ENCODE measurements at regions not wholly inside any gene's neighbourhood (a gene's known extent, or its start where the extent isn't known, plus 50 kb on each side); places are given as distances from the start of the nearest gene placed in this dataset.

DNA sequence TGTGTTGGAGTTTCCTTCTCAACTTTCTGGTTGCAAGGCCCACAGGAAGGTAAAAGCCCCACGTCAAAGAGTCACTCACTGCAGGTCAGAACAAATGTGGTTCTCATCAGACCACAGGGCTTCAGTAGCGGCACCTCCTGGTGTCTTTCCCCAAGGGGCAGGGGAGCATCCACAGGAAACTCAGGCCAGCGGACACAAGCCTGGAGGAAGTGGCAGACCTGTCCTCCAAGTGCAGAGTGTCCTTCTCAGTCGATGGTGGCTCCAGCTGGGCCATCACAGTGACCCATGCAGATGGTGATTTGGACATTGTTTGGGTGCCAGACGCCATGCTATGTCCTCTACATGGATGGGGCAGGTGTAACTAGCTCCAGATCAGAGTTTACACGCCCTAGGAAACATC, 84.9 kb downstream of the ACKR3 start:
- no peak for DNase-seq (ENCODE audit: low read depth in 2 of 2)

DNA sequence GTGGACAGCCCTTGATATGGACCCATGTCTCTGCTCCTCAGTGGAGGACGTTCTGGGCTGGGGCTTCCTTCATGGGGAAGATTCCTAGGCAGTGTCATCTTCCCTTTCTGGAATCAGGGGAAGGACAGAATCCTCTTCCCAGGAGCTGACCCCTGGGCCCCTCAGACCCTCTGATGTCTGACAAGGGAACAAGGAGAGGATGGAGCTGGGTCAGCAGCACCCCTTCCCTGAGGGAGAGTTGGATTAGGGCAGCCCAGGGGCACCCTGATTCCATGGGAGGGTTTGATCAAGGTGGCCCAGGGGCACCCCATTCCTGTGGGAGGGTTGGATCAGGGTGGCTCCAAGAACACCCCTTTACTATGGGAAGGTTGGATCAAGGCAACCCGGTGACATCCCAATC, 86.5 kb downstream of the ACKR3 start:
- no peak for DNase-seq (ENCODE audit: low read depth in 2 of 2)

DNA sequence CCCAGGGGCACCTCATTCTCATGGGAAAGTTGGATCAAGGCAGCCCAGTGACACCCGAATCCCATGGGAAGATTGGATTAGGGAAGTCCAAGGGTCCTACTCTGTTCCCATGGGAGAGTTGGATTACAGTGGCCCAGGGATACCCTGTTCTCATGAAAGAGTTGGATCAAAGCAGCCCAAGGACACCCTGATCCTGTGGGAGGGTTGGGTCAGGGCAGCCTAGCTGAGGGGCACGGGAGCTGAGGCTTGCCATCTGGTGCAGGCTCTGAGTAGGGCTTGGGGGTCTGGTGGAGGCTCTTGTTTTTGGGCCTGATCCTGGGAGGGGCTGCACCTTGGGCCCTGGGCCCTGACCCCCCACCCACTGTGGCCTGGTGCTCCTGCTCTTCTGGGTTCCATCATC, 87.1 kb downstream of the ACKR3 start:
- DNase-seq (ENCODE audit: low read depth in 2 of 2) = no peak

DNA sequence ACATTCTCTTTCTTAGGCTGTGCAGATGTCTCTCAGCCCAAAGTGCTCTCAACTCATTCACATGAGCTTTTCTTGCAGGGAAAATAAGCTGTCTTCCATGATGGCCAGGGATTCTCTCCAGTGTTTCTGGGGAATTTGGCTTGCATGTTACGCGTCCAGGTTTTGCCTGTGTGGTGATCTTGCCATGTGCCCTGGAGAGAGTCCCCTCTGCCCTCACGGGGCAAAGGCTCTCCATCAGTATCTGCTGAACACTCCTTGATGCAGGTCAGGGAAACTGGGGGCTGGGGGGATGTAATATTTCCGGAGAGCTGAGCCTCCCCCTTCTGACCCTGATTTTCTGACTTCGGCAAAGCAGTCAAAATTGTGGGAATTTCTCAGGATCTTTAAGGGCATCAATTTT, 87.6 kb downstream of the ACKR3 start:
- no peak for DNase-seq (ENCODE audit: low read depth in 2 of 2)

DNA sequence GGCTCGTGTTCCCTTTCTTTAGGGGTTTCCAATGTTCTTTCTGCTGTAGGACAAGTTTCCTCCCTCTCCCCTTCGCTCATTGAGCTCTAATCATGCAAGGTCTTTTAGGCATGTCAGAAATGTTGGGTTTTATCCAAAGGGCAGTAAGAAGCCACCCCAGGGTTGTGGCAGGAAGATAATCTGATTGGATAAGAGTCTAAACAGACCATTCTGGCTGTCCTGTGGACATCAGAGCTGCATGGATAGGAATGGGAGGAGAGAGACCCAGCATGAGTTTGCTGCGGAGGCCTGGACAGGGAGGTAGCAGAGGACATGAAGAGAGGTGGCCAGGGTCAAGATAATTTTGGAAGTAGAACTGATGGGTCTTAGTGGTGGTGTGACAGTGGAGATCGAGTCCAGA, 88.2 kb downstream of the ACKR3 start:
- DNase-seq (ENCODE audit: low read depth in 2 of 2) = no peak

DNA sequence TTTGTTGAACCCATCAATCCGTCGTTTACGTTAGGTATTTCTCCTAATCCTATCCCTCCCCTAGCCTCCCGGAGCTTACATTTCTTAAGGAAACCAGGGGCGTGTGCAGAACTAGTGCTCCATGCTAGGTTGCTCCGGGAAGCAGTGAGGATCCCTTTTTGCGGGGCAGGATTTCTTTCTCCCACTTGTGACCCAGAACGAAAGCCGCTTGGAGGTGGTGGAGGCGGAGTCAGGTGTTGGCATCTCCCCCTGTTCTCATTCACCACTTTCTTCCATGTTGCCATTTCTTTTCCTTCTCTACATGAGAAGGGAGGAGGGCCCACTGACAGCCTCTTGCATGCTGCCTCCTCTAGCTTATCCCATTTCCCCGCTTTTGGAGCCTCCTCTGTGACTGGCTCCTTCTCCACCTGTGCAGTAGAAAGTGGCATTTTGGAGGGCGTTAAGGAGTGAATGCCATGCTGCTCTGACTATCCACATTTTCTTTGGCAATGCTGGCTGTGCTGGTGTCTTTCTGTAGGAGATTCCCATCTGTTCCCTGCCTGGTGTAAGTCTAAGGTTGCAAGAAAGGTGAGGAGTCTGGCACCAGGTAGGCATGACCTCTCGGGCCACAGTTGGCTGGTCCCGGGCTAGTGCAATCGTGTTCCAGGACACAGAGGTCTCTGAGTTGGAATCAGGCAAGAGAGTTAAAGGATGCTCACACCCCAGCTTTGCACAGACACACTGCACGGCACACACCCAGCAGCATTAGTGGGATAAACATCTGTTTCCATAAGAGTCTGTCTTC, 89.5 kb downstream of the ACKR3 start:
- DNase-seq (ENCODE audit: low read depth in 2 of 2) = no peak

DNA sequence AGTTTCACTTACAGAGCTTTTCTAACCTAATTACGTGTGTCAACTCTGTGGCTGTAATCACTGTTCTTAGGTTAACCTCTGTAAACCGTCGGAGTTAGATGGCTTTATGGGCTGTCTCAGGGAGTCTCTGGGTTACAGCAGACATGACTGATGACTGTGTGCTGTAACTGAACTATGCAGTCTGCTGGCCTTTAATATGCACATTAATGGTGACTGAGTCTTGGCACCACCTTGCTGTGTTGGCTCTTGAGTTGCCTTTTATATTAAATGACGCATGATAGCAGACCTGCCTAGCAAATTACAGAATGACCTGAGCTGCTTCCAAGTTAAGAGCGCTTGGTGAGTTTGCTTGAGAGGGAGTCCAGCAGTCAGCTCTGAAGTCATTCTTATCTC, 90.1 kb downstream of the ACKR3 start:
- no peak for DNase-seq (ENCODE audit: low read depth in 2 of 2)

DNA sequence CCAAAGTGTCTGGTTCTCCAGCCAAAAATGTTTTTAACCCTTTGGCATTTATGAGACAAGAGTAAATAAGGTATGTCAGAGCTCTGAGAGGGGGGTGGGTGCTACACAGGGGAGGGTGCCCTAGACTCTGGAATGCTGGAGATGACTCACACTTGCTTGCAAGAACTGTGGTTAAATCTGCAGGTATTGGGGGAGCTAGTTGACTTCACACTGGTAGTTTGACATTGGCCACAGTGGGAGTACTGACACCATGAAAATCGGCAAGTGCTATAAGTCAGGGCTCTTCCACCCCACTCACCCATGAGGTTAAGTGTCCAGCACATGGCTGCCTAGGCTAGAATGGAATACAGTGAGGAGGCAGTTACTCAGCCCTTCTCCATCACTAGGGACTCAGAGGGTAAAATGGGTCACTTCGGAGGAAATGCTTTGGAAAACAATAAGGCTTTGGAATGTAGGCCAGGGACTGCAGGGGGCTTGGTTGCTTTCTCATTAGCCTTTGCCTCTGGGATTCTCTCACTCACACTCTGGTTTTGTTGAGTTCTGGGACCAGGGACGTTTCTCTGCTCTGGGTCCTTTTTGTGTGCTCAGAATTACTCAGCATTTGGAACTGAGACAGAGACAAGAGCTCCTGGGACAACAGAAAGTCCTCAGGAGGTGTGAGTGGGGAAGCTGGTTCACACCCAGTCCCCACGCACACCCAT, 91.6 kb downstream of the ACKR3 start:
- no peak for DNase-seq (ENCODE audit: low read depth in 2 of 2)

DNA sequence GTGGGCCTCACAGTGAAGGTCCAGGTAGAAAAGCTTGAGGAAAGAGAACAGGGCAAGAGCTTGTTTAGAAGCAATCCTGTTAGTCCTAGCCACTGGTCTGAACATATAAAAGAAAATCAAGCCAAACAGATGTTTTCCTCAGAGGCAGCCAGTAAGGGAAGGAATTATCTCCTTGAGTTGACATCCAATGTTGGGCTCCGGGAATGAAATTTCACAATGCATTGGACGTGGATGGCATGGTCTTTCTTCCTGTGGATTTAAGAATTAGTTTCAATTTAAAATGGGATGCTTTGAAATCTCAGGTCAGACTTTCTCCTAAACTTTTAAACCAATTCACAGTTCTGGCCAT, 92.1 kb downstream of the ACKR3 start:
- no peak for DNase-seq (ENCODE audit: low read depth in 2 of 2)

DNA sequence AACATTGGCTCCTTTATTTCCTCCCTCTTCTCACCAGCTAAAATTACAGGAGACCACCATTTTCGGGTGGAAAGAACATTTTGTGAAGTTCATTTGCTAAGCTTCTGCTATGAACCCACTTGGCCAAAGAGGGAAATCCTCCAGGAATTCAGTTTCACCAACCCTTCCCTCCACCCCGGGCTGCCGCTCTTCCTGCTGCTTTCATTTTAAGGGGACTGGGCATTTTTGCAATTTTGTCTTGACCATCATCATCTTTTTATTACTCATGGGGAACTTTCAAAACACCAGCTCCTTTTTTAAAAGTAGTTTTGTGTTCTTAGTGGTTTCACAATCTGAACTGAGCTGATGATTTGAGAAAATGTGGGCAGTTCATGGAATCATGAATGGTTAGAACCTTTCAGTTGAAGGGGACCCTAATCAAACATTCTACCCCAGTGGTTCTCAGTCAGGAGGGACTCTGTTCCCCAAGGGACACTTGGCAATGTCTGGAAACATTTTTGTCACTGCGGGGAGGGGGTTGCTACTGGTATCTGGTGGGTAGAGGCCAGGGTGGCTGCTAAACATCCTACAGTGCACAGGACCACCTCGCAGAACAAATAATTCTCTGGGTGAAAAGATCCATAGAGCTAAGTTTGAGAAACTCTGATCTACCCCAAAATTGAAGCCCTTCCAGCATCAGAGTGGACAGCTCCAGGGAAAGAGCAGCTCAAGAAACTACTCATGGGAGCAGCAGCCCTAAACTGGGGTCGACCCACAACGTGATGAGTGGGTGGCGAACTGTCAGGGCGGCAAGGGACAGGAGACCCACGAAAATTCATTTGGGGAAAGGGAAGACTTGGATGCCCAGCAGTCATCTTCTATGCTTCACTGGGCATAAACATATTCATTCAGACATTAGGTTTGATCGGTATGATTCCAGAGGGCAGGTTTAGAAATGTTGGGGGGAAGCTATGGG, 92.9 kb downstream of the ACKR3 start:
- DNase-seq (ENCODE audit: low read depth in 2 of 2) = no peak

DNA sequence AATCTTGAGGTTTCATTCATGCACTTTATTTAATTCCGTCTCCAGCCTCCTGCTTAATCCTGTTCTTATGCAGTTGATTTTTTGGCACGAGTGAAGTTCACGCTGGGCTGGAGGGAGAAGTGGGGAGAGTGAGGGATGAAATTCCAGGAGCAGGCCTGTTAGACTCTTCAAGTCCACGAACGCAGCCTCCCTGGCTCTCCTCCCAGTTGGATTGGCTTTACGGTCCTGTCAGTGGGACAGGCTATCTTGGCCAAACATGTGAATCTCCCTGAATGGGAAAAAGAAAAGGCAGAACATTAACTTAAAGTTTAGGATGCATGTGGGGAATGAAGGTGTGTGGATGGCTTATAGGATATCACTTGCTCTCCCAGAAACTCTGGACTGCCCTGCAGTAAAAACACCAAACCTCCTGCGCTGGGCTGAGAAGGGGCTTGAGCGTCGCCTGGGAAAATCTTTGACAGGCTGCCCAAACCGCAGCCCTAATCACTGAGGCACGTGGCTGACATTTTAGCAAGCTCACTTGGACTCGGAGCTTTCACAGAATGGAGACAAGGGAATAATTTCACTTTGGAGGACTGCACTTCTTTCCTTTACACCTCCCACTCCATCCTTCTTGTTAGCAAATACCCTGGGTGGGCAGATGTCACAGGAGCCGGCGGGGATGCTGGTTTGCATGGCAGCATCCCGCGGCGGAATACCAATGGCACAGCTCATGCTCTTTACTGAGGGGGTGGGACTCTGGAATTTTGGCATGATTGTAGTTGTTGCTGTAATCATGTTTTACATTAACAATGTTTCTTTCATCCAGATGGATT, 93.9 kb downstream of the ACKR3 start:
- no peak for DNase-seq (ENCODE audit: low read depth in 2 of 2)

DNA sequence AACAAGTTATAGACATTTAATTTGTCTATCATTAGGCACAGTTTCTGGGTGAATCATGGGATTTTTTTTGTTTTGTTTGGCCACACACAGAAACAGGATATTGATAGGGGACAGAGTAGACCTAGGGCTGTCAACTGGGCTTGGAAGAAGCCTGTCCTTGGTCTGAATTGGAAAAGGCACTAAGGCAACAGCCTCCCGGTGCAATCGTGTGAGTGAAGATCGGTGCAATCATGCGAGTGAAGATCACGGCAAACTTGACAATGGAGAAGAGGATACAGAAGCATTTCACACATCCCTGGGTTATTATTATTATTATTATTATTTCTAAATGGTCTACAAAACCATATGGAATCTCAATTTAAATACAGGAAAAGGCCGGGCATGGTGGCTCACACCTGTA, 94.5 kb downstream of the ACKR3 start:
- DNase-seq (ENCODE audit: low read depth in 2 of 2) = no peak

DNA sequence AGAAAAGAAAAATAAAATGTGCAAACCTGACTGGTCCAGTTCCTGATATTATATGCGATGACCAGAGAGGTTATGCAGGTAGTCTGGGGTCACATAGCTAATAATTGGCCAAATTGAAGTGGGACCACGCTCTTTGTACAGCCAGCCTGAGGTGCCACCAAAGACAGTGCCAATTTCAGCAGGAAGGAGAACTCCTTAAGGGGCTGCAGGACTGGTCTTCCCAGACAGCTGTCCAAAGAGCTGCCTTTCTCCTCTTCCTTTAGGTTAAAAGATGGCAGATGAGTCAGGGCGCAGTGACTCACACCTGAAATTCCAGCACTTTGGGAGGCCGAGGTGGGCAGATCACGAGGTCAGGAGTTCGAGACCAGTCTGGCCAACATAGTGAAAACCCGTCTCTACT, 95.5 kb downstream of the ACKR3 start:
- no peak for DNase-seq (ENCODE audit: low read depth in 2 of 2)

DNA sequence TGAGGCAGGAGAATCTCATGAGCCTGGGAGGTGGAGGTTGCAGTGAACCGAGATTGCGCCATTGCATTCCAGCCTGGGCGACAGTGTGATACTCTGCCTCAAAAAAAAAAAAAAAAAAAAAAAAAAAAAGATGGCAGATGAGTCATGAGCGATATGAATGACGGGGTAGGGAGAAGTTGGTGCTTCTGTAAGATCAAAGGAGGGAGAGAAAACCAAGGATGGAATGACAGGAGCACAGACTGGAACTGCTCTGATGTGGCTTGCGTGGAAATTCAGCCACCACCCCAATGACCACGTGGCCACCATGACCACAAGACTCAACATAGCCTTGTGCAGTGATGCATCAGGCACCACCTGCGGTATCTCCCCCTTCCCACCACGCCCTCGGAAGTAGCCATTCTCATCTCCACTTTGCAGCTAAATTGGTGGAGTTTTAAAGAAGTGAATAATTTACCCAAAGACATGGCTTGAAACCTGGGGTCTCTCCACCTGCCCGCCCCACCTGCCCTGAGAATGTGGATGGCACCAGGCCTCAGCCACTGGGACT, 96.0 kb downstream of the ACKR3 start:
- DNase-seq (ENCODE audit: low read depth in 2 of 2) = no peak

DNA sequence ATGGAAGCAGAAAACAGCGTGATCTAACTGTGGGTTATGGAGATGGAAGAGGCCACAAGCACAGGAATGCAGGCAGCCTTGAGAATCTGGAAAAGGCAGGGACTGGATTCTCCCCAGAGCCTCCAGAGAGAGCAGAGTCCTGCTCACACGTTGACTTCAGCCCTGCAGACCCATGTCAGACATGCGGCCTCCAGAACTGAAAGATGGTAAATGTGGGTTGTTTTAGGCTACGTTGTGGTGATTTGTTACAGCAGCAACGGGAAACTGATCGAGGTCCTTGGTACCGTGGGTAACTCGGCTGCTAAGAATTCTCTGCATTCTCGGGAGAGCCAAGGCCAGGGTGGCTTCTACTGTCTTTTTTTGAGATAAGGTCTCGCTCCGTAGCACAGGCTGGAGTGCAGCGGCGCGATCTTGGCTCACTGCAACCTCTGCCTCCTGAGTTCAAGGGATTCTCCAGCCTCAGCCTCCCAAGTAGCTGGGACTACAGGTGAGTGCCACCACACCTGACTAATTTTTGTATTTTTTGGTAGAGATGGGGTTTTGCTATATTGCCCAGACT, 97.1 kb downstream of the ACKR3 start:
- DNase-seq (ENCODE audit: low read depth in 2 of 2) = no peak

DNA sequence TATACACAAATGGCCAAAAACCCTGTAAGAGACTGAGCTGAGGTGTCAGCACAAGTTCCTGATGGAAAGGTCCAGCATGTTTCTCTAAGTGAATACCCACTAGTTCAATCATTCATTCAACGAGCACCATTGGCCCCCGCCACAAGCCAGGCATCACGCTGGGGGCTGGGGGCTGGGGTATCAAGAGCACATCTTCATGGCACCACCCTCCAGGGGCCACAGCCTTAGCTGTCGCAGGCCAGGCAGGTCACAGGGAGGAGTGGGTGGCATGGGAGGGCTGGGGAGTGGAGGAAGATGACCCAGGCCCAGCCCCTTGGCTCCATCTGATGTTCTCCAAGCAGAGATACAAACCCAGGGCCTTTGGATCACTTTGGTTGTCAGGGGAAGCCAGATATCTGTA, 97.9 kb downstream of the ACKR3 start:
- DNase-seq (ENCODE audit: low read depth in 2 of 2) = no peak

DNA sequence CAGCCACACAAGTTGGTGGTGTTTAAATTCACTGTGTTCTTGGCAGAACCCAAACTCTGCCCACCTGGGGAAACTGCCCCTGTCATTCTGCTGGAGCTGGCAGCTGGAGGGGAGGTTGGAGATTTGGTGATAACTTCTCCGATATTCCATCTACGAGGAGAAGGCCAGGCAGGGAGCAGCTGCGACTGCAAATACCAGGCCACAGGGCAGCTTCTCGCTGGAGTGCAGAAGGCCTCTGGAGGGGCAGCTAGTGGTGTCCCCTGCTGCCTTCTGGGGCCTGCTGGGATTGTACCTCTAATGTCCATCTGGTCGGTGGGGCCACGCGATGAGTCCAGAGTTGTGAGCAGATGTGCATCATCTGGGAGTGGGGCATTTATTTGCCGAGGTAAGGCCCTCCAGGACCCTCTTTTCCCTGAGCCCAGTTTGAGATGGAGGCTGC, 98.9 kb downstream of the ACKR3 start:
- no peak for DNase-seq (ENCODE audit: low read depth in 2 of 2)

DNA sequence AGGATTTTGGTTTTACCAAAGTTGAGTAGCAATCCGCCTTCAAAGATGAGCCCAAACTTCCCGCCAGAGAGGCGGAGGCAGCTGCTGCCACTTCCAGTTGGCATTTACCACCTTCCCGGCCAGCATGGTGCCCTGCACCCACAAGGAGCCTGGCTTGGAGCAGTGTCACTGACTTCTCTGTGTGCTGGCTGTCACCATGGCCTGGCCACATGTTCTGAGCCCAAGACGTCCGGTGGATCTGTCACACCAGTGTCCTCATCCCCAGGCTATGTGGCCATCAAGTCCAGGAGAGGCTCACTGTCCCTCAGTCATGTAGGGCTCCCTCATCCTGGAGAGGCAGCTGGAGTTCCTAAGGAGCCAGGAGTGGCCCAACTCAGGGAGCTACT, 100.6 kb downstream of the ACKR3 start:
- DNase-seq (ENCODE audit: low read depth in 2 of 2) = no peak

DNA sequence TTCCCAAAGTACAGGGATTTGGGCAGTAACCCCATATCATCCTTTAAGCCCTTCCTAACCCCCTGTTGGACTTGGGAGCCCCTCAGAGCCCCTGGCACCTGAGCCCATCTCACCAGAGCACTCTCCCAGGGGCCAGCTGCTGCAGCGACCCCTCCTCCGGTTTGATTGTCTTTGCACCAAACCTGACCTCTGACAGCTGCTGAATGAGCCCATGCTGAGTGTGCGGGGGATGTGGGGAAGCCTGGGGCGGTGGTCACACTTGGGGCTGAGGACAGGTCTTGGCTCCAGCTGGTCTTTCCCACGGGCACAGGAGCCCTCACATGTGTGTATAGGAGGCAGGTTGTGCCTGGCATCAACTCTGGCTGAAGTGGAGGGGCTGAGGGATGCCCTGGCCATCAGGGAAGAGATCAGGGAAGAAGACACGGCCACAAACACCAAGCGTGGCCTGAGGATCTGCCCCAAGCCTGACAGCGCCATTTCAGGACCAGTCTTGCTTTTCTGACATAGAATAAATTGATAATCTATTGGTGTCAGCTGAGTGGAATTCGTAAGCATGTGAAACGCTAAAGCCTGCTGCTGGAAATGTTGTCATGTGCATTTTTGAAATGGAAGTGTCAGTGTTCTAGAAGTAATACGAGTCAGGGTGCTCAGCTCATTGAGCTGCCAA, 102.4 kb downstream of the ACKR3 start:
- no peak for DNase-seq (ENCODE audit: low read depth in 2 of 2)

DNA sequence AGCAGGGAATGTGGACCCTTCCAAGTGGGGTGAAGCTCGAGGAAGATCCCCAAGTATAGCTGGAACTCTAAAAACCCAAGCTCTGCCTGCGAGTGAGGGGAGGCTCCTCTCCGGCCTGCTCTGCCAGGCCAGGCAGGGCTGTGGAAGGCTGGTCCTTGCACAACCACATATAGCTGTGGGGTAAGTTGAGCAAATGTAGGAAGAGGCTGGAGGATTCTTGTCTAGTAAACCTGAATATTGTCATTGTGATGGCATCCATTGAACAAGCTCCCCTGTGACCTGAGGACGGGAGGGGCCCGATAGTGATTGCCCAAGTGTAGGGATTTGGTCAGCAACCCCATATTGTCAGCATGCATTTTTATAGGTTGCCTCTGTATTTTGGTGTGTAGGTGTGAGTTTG, 103.0 kb downstream of the ACKR3 start:
- no peak for DNase-seq (ENCODE audit: low read depth in 2 of 2)

Measured in lung microvascular endothelial cell (primary cell).